NCI-H2107 (cell line): ENCODE measurements at regions not wholly inside any gene's neighbourhood (a gene's known extent, or its start where the extent isn't known, plus 50 kb on each side); places are given as distances from the start of the nearest gene placed in this dataset.

Source experiments
- DNase-seq: peaks from one replicate; lab custom pipeline; 2025; lab: John Stamatoyannopoulos, UW

DNA sequence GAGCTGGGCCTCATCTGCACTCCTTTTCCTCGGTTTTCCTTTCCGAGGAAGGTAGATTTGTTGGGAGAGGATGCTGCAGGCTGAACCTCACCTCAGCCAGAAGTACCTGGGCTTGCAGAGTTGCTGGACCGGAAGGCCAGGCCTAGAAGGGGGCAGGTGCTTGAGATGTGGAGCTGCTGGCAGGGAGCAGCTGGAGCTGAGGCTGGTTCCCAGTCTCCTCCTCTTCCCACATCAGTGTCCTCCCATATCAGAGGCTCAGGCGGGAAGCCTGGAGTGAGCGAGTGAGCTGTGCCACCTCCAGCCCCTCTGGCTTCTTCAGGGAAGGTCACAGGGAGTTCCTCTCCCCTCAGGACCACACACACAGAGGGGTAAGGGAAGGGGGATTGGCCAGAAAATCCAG, 259.4 kb downstream of the GADD45G start:
- DNase-seq: no peak

DNA sequence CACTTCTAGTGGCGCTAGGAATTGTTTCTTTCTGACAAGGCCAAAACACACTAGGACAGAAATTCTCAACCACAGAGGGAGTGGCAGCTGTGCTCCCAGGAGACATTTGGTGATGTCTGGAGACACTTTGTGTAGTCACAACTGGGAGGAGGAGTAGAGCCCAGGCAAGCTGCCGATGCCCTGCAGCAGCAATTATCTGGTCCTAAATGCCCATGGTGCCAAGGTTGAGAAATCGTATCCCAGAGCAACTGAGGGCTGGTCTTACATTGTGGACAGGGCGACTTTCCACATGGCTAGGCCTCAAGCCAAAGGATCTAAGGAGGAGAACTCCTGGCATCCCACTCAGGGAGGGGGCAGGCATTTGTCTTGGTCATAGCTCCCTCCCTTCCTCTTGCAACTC, 259.9 kb downstream of the GADD45G start:
- DNase-seq: no peak

DNA sequence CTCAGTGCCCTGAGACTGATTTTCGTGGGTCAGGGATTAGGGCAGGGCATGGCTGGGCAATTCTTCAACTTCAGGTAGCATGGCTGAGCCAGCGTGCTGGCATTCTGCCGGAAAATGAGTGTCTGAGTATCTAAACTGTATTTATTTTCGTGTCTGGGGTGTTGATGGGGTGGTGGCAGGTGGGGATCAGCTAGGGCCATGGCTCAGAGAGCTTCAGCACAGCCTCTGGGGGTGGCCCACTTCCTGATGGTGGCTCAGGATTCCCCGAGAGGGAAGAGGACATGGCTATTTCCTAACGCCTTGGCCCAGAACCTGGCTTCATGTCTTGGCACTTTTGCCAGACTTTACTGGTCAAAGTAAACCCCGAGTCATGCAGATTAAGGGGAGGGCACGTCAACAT, 260.5 kb downstream of the GADD45G start:
- DNase-seq: no peak

DNA sequence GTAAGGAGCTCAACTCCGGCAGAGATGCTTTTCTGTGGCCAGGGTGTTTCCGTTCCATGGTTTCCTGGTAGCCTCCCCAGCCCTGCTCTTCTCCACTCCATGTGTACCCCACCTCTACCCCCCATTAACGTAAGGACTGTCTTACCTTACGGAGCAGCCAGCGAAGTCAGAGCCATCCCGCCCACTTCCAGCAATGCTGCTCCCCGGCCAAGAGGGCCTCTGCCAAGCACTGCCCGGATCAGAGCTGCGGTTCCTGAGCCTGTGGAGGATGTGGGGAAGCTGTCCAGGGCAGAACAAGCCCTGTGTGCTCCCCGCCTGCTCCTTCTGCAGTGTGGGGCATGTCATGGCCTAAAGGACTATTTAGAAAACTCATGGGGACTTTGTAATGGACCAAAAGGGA, 261.2 kb downstream of the GADD45G start:
- DNase-seq: no peak

DNA sequence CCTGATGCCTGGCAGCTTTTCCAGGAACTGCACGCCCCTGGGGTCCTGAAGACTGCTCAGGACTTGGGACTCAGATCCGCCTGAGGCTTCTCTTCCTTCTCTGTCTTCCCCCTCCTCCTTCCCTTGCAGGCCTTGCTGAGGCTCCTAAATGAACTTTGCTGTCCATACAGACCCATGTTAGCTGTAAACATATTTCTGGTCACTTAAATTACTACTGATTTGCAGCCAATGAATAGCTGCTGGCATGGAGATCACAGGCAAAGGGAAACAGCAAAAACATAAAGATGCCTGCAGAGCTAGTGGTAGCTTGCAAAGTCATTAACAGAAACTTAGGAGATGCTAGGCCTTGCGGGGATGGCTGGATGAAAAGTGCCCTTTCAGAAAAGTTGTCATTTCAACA, 261.9 kb downstream of the GADD45G start:
- no peak for DNase-seq

DNA sequence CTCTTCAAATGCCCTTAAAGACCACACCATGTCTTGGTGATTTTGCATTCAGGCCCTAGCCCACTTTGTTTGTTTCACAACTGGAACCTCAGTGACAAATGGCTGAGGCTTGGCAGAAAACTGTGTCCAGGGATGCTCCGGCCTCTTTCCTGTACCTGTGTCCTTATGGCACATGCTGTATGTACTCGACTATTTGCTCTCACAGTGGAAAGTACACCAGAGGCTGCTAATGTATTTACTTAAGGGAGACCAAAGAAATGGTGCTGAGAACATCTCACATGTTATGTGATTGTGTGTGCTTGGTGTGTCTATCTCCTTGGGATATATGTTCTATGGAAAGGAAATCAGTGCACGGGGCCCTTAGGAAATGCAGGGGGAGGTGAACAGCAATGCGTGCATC, 263.3 kb downstream of the GADD45G start:
- no peak for DNase-seq

DNA sequence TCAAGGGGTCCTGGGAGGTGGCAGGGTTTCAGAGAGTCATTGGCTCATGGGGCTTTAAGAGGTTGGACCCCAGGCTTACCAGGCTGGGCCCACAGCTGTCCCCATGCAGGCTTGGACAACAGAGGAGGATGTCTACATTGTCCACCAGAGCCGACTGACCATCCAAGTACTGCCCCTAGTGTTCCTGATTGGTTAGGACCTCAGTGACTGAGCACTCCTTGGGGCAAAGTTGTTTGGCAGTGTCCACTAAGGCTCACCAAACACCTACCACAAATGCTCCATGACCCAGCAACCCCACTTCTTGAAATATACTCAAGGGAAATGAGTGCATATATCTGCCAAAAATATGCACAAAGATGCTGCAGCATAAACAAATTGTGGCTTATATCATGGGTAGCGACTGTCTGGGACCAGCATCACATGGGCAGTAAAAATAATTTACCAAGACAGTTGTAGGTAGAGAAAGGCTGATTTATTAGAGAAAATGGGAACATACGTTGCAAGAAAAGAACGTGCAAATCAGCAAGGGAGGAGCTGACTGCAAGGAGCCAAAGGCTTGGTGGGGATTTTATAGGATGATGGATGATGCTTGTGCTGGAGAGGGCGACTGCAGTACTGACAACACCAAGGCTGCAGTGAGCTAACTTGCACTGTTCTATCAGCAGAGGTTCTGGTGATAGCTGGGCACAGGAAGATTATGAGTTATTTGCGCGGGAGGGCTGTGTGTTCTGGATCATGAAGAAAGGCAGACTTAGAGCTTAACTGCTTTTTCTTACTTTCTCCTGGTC, 265.2 kb downstream of the GADD45G start:
- DNase-seq: no peak

DNA sequence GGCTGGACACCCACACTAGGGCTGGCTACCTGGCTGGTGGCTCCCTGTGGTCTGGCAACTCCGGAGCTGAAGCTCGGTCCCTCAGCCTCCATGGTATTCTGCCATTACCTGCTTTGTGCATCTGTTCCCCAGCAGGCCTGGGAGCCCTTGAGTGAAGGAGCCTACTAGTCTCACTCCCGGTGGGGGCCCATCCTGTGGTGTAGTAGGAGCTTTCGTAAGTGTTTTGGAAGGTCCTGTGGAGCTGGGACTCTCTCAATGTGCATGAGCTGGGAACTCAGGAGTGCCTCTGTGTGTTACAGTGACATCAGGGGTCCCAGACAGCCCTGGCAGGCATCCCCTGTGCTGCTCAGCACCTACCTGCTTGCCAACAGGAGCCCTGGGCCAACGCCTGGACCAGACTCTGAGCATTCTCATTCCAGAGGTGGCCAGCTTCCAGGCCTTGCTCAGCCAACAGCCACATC, 267.1 kb downstream of the GADD45G start:
- DNase-seq: no peak

DNA sequence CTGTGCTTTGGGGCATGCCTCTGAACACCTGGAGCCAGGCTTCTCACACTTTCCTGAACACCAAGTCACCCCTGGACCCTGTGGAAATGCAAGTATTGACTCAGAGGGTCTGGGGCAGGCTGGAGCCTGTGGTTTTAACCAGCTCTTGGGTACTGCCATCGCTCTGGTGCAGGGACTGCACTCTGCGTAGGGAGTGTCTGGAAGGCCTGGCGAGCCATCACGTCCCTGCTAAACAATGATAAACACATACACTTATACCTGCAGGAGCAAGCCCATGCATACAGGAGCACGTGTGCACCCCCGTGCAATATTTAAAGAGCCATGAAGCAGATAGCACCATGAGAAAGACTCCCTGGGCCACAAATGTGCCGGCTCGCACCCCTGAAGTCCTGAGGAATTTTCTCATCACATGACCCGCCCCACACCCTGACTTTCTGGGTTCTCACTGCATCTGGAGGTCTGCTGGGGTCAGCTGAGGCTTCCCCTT, 267.7 kb downstream of the GADD45G start:
- no peak for DNase-seq

DNA sequence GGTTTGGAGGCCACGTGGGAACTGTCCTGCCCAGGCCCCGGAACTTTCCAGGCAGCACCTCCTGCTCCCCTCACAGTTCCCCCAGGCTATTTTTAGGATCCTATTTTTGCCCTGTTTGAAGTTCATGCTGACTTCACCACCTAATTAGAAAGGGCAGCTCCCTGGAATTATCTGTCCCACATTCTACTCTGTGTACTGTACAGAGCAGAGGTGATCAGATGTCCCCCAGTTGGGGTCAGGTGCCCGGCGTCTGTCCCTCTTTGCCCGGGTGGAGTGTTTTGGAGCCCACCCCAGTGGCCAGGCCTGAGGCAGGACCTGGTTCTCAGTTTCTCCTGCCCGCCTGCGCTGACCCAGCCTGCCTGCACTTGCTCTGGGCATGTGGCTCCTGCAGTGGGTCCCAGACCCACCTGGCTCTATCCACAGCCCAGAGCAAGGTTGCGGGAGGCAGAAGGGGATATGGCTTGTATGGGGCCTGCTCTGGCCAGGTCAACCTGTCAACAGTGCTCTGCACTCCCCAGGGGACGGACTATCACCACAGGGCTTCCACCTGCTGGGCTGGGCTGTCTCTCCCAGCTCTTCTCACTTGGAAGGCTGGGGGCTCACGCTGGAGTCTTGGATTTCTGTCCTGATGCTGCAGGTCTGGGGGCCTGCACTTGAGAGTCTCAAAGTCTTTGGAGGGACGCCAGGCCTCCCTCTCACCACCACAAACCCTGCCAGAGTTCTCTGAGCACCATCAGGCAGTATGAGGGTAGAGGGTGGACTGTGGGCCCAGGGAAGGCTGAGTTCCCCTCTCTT, 268.3 kb downstream of the GADD45G start:
- no peak for DNase-seq

DNA sequence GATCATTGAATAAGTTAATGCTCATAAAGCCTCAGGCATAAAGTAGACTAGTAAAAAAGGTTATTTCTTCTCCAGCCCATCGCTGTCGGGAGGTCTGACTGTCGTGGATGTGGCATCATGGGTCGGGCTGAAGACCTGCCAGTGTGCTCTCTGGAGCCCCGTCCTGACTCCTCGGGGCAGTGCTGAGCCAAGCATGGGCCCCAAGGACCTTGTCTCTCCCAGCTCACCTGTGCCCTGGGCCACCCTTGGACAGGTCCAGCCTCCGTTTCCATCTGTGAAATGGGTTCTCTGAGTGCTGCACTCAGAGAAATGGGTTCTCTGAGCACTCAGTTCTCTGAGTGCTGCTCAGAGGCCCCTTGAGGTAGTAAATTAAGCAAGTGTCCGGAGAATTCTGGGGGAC, 269.0 kb downstream of the GADD45G start:
- no peak for DNase-seq

DNA sequence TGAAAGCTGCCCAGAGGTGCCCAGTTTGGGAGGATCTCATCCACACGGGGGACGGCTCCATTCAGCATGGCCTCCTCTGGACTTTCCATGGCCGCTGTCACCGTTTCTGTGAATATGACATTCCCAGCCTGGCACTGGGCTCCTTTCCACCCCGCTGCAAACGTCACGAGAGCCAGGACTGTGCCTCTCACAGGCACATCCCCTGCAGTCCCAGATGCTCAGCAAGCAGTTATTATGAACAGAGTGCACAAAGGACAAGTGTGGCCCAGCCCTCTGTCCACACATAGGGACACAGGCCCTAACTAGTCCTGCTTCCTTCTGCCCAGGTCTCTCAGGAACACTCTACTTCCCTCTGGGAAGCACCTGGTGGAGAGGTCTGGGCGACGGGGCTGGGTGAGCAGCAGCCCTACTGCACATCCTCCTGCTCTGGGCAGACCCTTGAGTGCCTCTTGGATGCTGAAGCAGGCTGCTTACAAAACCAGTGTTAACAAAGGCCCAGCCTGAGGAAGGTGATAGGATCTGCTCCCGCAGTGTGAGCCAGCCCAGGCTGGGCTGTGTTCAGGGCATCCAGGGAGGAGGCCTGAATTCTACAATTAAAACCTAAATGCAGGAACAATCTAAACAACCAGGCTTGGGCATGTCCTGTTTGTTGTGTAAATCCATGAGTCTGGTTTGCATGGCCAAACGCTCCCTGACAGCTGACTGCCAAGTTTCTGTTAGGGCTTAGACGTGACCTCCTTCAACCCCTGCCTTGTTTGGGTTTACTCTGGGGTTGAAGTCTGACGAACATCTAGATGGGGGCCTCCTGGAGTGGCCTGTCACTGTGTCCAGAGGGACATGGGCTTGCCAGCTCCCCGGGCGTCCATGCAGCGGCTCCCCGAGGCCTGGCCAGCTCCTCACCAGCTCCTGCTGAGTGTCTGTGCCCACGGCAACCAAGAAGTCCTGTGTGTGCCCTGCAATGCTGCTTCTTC, 269.8 kb downstream of the GADD45G start:
- no peak for DNase-seq

DNA sequence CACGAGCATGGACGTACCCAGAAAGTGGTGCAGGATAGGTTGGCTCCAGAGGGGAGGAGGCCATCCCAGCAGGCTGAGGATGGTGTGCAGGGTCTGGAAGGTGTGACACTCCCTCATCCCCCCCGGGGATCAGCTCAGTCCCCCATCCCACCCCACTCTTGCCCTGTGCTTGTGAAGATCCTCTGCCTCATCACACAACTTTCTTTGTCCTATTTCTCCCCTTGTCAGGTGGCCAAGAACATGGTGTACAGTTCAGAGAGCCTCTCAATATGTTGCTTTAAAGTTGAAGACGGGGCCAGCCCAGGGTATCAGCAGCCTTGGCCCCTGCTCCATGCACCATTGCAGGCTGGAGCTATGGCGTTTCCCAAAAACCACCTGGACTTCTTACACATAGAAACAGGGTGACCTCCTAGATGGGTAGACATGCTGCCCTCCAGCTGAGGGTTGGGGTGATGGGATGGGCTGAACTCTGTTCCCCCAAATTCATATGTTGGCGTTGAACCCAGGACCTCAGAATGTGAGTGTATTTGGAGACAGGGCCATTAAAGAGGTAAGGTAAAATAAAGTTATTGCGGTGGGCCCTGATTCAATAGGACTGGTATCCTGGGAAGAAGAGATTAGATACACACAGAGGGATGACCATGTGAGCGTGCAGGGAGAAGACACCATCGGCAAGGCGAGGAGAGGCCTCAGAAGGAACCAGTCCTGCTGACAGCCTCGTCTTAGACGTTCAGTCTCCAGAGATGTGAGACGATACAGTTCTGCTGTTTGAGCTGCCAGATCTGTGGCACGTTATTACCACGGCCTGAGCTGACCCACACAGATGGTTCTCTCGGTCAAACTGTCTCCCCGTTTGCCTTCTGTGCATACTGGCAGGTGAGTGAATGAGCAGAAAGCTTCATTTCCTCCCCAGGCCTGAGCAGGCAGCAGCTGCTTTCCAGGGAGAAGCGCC, 272.5 kb downstream of the GADD45G start:
- no peak for DNase-seq

DNA sequence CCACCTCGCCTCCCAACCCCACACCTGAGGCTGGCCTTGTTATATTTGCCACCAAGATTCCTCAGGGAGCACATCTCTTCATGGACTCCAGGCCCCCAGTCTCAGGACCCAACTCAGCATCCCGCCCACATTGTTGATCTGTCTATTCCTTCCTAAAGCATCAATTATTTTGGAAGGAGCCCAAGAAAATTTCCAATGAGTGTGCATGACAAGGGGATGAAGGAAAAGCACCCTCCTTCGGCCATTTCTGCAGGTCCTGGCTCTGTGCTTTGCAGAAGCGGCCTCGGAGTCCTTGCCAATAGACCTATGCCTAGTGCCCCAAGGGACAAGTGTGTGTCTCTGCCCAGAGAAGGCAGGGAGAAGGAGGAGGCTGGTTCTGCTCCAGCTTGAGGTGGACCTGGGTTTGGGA, 273.2 kb downstream of the GADD45G start:
- no peak for DNase-seq

DNA sequence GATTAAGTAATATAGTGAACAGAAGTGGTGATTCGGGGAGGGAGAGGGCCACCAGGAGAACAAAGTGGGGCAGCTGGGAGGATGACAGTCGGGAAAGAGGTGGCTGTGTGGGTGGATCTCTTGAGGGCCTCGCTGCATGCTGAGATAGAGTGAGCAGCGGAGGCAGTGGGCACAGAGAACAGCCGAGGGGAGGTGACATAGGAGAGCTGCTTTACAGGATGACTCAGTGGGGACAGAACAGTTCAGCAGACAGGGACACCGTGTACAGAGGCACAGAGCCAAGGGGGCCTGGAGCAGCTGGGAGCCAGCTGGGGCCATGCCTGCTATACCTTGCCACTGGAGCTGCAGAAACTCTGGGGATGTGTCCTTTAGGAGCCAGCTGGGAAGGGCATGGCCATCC, 273.9 kb downstream of the GADD45G start:
- DNase-seq: peak; percentile 70

DNA sequence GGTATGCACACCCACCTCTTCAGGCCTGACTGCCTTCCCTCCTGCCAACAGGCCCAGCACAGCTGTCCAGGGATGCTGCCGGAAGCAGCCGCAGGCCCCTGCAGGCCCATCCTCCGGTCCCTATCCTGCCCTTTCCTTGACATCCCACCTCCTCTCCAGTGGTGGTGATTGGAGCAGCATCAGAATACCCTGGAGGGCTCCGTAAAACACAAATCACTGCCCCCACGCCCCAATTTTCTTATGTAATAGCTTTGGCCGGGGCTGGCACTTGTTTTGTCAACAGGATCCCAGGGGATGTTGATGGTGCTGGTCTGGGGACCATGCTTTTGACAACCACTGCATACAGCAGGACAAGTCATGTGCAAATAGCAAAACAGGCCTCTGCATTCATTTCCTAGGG, 274.5 kb downstream of the GADD45G start:
- no peak for DNase-seq

DNA sequence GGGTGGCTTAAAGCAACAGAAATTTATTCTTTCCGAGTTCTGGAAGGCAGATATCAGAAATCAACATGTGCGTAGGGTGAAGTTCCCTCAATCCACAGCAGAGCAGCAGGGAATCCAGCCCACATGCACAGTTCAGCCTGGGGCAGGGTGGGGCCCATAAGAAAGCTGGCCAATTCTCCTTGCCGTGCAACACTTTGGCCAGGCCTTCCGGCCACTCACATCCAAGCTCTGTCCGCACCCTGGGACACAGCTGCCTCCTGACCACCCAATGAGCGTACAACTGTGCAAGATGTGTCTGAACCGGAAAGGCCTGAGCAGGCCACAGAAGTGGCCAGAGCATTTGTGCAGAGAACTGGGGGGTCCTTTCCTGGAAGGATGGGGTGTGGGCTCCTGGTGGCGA, 274.9 kb downstream of the GADD45G start:
- DNase-seq: no peak

DNA sequence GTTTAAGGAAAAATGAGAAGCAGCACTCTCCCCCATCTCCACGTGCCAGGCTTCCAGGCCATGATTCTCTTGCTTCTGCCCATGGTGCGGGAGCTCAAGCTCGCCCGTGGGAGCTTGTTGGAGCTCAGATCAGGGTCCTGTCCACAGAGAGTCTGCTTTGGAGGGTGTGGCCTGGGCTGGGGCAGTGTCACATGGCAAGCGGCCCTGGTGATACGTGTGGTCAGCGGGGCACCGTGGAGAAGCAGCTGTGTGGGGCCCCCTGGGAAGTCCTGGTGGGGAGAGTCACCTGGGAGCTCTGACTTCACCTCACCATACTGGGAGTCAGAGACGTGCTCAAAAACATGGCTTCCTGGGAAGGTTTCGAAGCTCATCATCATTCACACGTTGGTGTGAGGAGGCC, 275.3 kb downstream of the GADD45G start:
- no peak for DNase-seq

DNA sequence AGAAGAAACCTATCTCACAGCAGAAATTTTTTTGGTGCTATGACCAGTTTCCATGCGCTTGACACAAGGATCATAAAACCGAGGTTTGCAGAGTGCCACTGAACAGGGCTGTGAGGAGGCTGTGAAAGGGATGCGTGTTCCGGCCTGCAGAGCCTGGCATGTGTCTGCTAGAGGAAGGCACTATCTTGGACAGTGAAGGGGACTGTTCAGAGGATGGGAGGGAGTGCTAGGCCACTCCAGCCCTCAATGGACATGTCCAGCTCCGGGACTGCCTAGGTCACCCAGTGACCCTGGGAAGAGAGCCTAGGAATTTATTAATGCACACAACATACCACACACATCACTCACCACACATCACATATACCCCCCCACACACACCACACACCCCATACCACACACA, 275.9 kb downstream of the GADD45G start:
- DNase-seq: no peak

DNA sequence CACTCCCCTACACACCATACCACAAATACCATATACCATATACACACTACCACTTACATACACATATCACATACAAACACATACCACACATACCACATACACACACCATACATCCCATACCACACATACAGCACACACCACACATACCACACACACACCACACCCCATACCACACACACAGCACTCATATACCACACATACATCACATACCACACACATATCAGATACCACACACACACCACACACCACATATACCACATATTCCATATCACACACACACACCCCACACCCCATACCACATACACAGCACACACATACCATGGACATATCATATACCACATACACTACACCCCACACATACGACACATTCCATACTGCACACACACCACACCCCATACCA, 276.6 kb downstream of the GADD45G start:
- DNase-seq: no peak

DNA sequence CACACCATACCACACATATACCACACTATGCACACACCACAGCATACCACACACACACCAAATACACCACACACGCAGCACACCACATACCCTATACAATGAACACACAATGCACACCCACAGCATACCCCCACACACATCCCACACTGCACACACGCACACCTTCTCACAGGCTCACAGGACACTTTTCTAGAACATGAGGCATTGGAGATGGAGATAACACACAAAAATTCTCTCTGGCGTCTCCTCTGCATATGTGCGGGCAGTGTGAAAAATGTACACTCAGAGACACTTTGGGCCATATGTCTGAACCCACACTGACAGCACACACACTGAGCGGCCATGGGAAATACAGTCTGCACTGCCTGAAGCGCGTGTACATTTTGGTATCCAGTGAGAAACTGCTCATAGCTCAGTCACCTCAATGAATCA, 278.1 kb downstream of the GADD45G start:
- no peak for DNase-seq
